Transverse colon (tissue), 4 donors: ENCODE measurements at regions not wholly inside any gene's neighbourhood (a gene's known extent, or its start where the extent isn't known, plus 50 kb on each side); places are given as distances from the start of the nearest gene placed in this dataset.

Source experiments
- DNase-seq: peaks from one replicate; pipeline ENCODE4 v3.0.0-alpha.2; 2019
- H3K27ac ChIP-seq, 4 donors: fragments of 200-600 bp; sonication (generic); 2 replicates each; pipeline ENCODE4 v1.5.1; 2016 to 2018; ENCODE audit warnings: inconsistent platforms in 4 of 4
- H3K27me3 ChIP-seq: fragments of 200-600 bp; sonication (generic); 2 replicates; pipeline ENCODE4 v1.5.1; 2017; ENCODE audit warnings: inconsistent platforms
- H3K36me3 ChIP-seq, 4 donors: fragments of 200-600 bp; sonication (generic); 2 replicates each; pipeline ENCODE4 v1.5.1; 2017 to 2019; ENCODE audit warnings: inconsistent platforms in 4 of 4
- H3K4me1 ChIP-seq, 4 donors: fragments of 200-600 bp; sonication (generic); 2 replicates each; pipeline ENCODE4 v1.5.1; 2017 to 2020; ENCODE audit warnings: inconsistent platforms in 4 of 4
- H3K4me3 ChIP-seq, 4 donors: fragments of 200-600 bp; sonication (generic); 1 replicate in 1 of 4; 2 replicates in 3 of 4; pipeline versions ENCODE4 v1.5.1 to v1.6.1; 2017 to 2019; ENCODE audit warnings: inconsistent platforms in 4 of 4
- H3K9me3 ChIP-seq, 2 donors: fragments of 200-600 bp; sonication (generic); 2 replicates each; pipeline ENCODE4 v1.5.1; 2017 to 2019; ENCODE audit warnings: inconsistent platforms in 2 of 2
- EP300 ChIP-seq: sonication (generic); formaldehyde crosslinking; IDR thresholded peaks from one replicate; pipeline ENCODE4 v1.6.1; 2017; ENCODE audit warnings: antibody characterized with exemption, low read depth
- POLR2A ChIP-seq: fragments of 450-650 bp; IDR thresholded peaks from one replicate; pipeline ENCODE4 v1.6.1; 2016; ENCODE audit warnings: antibody characterized with exemption, mild to moderate bottlenecking, moderate library complexity
- POLR2AphosphoS5 ChIP-seq, 3 donors: sonication (generic); formaldehyde crosslinking; IDR thresholded peaks; one replicate each; pipeline ENCODE4 v1.6.1; 2016; ENCODE audit warnings: antibody characterized with exemption in 3 of 3
- WGBS, 2 donors: methylation state at CpG; one replicate each; pipeline ENCODE4 v1.1.5; 2018; ENCODE audit warnings: low coverage in 1 of 2; 5-methylcytosine and 5-hydroxymethylcytosine counted together
- in situ Hi-C, 4 donors: fragments of 200-750 bp; cut with MboI; loops; one replicate each; pipeline versions ENCODE4 v1.15.0 to v1.15.1; 2017; ENCODE audit warnings: low sequenced_read_pairs in 3 of 4, low pct_ligation_motif_present in 1 of 4, low pct_unique_long_range_greater_than_20kb in 1 of 4
- intact Hi-C: fragments of 100-400 bp; cut with DNase I; formaldehyde crosslinking; loops from one replicate; pipeline ENCODE4 v1.15.1; 2023; ENCODE audit warnings: low total_unique reads
- TF ChIP-seq, protein P1 (sequence below), 5 experiments: fragments of 200-600 bp in 3 of 5; fragments of 450-650 bp in 2 of 5; sonication (generic) in 3 of 5; IDR thresholded peaks; 1 replicate in 2 of 5; 2 replicates in 3 of 5; pipeline ENCODE4 v1.5.1; 2016 to 2017; ENCODE audit warnings: antibody characterized with exemption in 5 of 5, inconsistent platforms in 3 of 5, mild to moderate bottlenecking in 2 of 5, moderate library complexity in 1 of 5

DNA sequence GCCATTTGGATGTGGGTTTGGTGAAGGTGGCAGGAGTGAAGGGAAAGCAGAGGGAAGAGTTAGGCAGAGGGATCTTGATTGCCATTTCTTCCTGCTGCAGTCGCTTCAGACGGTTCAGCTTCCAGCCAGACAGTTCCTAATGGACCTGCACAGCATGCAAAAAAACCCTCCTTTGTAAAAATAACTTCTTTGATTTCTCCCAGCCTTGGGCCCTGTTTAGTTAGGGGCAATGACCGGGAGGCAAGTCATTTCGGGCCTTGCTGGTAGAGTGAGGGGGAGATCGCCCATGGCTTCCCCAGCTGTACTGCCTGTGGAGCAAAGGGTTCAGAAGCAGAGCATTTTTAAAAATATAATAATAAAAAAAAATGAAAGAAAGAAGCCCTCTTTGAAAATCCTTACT, 67.2 kb upstream of the TLE1 start:
- in situ Hi-C loops (no loop called here), intact Hi-C loops (no loop called here)
- TF ChIP-seq, protein P1, sequence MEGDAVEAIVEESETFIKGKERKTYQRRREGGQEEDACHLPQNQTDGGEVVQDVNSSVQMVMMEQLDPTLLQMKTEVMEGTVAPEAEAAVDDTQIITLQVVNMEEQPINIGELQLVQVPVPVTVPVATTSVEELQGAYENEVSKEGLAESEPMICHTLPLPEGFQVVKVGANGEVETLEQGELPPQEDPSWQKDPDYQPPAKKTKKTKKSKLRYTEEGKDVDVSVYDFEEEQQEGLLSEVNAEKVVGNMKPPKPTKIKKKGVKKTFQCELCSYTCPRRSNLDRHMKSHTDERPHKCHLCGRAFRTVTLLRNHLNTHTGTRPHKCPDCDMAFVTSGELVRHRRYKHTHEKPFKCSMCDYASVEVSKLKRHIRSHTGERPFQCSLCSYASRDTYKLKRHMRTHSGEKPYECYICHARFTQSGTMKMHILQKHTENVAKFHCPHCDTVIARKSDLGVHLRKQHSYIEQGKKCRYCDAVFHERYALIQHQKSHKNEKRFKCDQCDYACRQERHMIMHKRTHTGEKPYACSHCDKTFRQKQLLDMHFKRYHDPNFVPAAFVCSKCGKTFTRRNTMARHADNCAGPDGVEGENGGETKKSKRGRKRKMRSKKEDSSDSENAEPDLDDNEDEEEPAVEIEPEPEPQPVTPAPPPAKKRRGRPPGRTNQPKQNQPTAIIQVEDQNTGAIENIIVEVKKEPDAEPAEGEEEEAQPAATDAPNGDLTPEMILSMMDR (IDR thresholded peaks at IDR 0.05) = no peak
- no peak for TF ChIP-seq EP300
- TF ChIP-seq POLR2AphosphoS5 (IDR thresholded peaks at IDR 0.05) = no peak
- TF ChIP-seq POLR2A = no peak
- Histone ChIP-seq H3K27me3 (no peaks in the 10 kb centered on the region), H3K9me3 (no peaks in the 10 kb centered on the region), H3K4me1 (no peaks in the 10 kb centered on the region), H3K27ac (no peak overlapping the region), H3K36me3 (no peaks in the 10 kb centered on the region), H3K4me3 (no peak overlapping the region)
- WGBS, 2 donors = 93 to 96% methylated on average over 5 of the region's 5 CpGs
- DNase-seq = no peak

DNA sequence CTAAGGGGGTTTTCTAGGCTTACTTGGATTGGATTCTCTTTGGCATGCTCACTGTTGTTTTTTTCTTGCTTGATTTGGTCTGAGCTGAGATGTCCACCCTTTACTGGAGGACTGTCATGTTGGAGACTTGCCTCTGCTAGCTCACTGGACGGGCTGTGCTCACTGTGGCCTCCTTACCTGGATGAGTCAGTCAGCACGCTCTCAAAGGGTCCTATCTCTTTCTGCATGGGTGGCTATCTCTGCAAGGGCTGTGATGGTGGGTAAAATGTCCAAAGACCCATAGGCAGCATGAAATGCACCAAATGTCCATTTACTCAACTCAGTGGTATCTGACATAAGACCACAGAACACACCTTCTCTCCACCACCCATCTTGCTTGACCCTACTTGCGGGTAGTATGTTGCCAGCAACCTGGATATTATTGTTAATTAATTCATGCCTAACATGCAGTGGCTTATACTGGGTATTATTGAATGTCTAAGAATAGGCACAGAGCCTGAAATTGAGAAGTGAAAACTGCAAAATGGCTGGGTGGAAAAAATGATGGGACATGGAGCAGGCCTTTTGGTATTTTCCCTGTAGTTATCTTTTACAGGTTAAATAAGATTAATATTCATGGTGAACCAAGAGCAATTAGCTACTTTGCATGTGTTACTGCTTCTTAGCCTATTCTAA, 68.9 kb upstream of the TLE1 start:
- in situ Hi-C loops = no loop called here

DNA sequence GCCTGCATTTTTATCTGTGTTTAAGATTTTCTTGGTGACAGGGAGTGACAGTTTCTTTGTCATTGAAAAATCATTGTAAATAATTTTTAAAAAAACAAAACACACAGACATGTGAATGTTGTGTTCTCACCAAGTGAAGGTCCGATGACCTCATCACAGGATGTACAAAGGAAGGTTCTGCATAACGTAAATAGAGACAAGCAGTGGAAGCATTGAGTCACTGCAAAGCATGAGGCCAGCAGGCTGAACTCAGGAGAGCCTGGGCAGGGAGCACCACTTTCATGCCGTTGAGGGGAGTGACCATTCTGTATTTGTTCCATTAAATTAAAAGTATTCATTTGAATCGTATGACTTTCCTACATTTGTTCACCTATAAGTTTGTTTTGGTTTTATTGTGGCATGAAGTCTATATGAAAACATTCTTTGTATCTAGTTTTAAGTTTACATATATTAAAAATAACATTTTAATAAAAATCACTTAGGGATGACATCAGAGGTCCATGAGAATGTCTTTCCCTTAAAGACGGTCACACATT, 70.4 kb upstream of the TLE1 start:
- TF ChIP-seq, protein P1 (IDR thresholded peaks at IDR 0.05) = no peak
- TF ChIP-seq EP300 (no peak), POLR2AphosphoS5 (IDR thresholded peaks at IDR 0.05) (peak in 1 of 3 donors; percentile 59)
- no peaks in the 10 kb centered on the region for H3K4me1 ChIP-seq
- no peaks in the 10 kb centered on the region for H3K9me3 ChIP-seq
- intact Hi-C loops (no loop called here), in situ Hi-C loops (no loop called here)
- no peaks in the 10 kb centered on the region for H3K36me3 ChIP-seq
- no peak overlapping the region for H3K27ac ChIP-seq
- no peaks in the 10 kb centered on the region for H3K27me3 ChIP-seq
- no peak overlapping the region for H3K4me3 ChIP-seq
- 72 to 73% methylated on average over 5 of the region's 5 CpGs for WGBS, 2 donors
- DNase-seq = no peak

More for the DNA sequence above, 68.9 kb upstream of the TLE1 start:
- intact Hi-C loops = no loop called here
- Histone ChIP-seq H3K9me3 (no peaks in the 10 kb centered on the region), H3K27me3 (no peaks in the 10 kb centered on the region), H3K27ac (no peak overlapping the region), H3K4me1 (no peaks in the 10 kb centered on the region), H3K4me3 (no peak overlapping the region), H3K36me3 (no peaks in the 10 kb centered on the region)
- WGBS, 2 donors = 86 to 92% methylated on average over 2 to 3 of the region's 3 CpGs
- no peak for DNase-seq
- TF ChIP-seq EP300 (no peak), POLR2A (no peak), POLR2AphosphoS5 (IDR thresholded peaks at IDR 0.05) (no peak)
- TF ChIP-seq, protein P1 (IDR thresholded peaks at IDR 0.05) = no peak

DNA sequence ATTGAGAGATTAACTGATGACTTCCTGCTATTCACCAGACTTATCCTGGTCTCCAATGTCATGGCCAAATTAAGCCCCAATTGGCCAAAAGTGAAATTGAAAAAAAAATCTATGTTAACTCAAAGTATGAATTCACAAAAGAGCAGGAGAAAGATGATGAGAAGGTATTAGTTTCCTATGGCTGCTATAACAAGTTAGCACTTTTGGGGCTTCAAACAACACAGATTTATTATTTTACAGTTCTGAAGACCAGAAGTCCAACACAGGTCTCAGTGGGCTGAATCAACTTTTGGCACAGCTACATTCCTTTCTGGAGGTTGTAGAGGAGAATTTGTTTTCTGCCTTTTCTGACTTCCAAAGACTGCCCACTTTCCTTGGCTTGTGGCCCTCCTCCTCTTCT, 78.6 kb upstream of the TLE1 start:
- Histone ChIP-seq H3K4me3 (no peak overlapping the region), H3K27ac (no peak overlapping the region), H3K27me3 (no peaks in the 10 kb centered on the region), H3K36me3 (no peaks in the 10 kb centered on the region), H3K4me1 (no peaks in the 10 kb centered on the region), H3K9me3 (no peaks in the 10 kb centered on the region)
- intact Hi-C loops = no loop called here
- in situ Hi-C loops = no loop called here
- DNase-seq = no peak
- TF ChIP-seq POLR2A (no peak), POLR2AphosphoS5 (IDR thresholded peaks at IDR 0.05) (no peak)

DNA sequence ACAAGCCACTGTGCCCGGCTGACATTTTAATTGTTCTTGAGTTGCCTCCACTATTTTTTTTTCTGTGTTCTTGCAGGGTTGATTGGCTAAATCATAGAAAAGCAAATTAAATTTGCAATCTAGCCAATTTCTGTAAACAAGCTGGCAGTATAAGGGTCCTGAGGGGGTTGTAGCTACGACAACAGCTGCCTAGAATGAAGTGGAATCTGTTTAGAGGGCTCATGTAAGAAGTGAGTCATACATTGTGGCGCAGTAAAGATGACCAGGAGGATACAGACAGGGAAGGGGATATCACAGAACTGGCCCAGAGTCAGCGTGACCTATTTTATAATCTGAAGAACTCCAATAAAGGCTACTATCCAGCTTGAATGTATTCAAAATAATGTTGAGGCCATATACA, 82.2 kb upstream of the TLE1 start:
- Histone ChIP-seq H3K4me1 (no peaks in the 10 kb centered on the region), H3K4me3 (no peak overlapping the region), H3K27me3 (no peaks in the 10 kb centered on the region), H3K27ac (no peak overlapping the region), H3K36me3 (no peaks in the 10 kb centered on the region), H3K9me3 (no peaks in the 10 kb centered on the region)
- TF ChIP-seq, protein P1 (IDR thresholded peaks at IDR 0.05) = no peak
- TF ChIP-seq EP300 (no peak), POLR2AphosphoS5 (IDR thresholded peaks at IDR 0.05) (no peak), POLR2A (no peak)
- in situ Hi-C loops = no loop called here
- WGBS, 2 donors = 46 to 66% methylated on average over 4 of the region's 4 CpGs
- no peak for DNase-seq
- intact Hi-C loops = no loop called here
